HL-60 (cell line): ENCODE measurements at regions not wholly inside any gene's neighbourhood (a gene's known extent, or its start where the extent isn't known, plus 50 kb on each side); places are given as distances from the start of the nearest gene placed in this dataset.

ENCODE experiments used
- TF ChIP-seq, protein P1 (sequence below): IDR thresholded peaks from one replicate; pipeline ENCODE4 v1.5.1; 2011; ENCODE audit warnings: low read length, control low read depth, inconsistent platforms; ENCODE audit not compliant: insufficient read depth
- TF ChIP-seq, protein P2 (sequence below): IDR thresholded peaks from 2 replicates; pipeline ENCODE4 v1.6.1; 2012; ENCODE audit warnings: low read depth; ENCODE audit not compliant: insufficient replicate concordance

DNA sequence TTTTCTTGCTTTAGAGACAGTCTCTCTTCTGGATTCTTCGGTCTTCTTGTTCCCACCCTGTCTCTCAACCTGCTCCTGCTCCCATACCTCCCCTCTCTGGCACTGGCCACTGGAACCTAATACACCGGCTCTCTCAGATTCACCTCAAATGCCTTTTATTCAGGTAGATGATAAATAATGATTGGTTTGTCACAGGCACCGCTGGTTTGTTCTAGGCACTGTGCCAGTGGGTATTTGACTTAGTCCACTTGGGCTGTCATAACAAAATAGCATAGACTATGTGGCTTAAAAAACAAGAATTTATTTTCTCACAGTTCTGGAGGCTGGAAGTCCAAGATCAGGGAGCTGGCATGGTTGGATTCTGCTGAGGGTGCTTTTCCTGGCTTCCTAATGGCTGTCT is 278.2 kb upstream of the STT3B start:
- TF ChIP-seq, protein P1, sequence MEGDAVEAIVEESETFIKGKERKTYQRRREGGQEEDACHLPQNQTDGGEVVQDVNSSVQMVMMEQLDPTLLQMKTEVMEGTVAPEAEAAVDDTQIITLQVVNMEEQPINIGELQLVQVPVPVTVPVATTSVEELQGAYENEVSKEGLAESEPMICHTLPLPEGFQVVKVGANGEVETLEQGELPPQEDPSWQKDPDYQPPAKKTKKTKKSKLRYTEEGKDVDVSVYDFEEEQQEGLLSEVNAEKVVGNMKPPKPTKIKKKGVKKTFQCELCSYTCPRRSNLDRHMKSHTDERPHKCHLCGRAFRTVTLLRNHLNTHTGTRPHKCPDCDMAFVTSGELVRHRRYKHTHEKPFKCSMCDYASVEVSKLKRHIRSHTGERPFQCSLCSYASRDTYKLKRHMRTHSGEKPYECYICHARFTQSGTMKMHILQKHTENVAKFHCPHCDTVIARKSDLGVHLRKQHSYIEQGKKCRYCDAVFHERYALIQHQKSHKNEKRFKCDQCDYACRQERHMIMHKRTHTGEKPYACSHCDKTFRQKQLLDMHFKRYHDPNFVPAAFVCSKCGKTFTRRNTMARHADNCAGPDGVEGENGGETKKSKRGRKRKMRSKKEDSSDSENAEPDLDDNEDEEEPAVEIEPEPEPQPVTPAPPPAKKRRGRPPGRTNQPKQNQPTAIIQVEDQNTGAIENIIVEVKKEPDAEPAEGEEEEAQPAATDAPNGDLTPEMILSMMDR: no peak
- TF ChIP-seq, protein P2, sequence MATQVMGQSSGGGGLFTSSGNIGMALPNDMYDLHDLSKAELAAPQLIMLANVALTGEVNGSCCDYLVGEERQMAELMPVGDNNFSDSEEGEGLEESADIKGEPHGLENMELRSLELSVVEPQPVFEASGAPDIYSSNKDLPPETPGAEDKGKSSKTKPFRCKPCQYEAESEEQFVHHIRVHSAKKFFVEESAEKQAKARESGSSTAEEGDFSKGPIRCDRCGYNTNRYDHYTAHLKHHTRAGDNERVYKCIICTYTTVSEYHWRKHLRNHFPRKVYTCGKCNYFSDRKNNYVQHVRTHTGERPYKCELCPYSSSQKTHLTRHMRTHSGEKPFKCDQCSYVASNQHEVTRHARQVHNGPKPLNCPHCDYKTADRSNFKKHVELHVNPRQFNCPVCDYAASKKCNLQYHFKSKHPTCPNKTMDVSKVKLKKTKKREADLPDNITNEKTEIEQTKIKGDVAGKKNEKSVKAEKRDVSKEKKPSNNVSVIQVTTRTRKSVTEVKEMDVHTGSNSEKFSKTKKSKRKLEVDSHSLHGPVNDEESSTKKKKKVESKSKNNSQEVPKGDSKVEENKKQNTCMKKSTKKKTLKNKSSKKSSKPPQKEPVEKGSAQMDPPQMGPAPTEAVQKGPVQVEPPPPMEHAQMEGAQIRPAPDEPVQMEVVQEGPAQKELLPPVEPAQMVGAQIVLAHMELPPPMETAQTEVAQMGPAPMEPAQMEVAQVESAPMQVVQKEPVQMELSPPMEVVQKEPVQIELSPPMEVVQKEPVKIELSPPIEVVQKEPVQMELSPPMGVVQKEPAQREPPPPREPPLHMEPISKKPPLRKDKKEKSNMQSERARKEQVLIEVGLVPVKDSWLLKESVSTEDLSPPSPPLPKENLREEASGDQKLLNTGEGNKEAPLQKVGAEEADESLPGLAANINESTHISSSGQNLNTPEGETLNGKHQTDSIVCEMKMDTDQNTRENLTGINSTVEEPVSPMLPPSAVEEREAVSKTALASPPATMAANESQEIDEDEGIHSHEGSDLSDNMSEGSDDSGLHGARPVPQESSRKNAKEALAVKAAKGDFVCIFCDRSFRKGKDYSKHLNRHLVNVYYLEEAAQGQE: no peak
